HepG2 (cell line): ENCODE measurements at regions not wholly inside any gene's neighbourhood (a gene's known extent, or its start where the extent isn't known, plus 50 kb on each side); places are given as distances from the start of the nearest gene placed in this dataset.
A peak's percentile ranks its signal among the peaks of the same experiment; 100 is the strongest.

Experiments used
- CCDC6 ChIP-seq: sonication (generic); formaldehyde crosslinking; IDR thresholded peaks from 2 replicates; pipeline ENCODE4 v1.8.1; 2022; ENCODE audit warnings: mild to moderate bottlenecking, missing genetic modification reagents, moderate library complexity
- CENPT ChIP-seq: sonication (generic); formaldehyde crosslinking; IDR thresholded peaks from 2 replicates; pipeline ENCODE4 v1.8.0; 2022; ENCODE audit warnings: low read depth, mild to moderate bottlenecking, moderate library complexity, missing genetic modification reagents
- ELF1 ChIP-seq: sonication (generic); formaldehyde crosslinking; IDR thresholded peaks from 2 replicates; pipeline ENCODE4 v1.4.0; 2020; ENCODE audit warnings: missing genetic modification reagents
- FOXK1 ChIP-seq: sonication (generic); formaldehyde crosslinking; IDR thresholded peaks from 2 replicates; pipeline ENCODE4 v1.4.0; 2020; ENCODE audit warnings: low read depth, missing genetic modification reagents, borderline replicate concordance
- MXI1 ChIP-seq: IDR thresholded peaks from 3 replicates; pipeline ENCODE4 v1.6.1; 2012; ENCODE audit warnings: low read depth, low read length, inconsistent platforms, borderline replicate concordance
- NFATC3 ChIP-seq: sonication (generic); formaldehyde crosslinking; IDR thresholded peaks from 2 replicates; pipeline ENCODE4 v1.5.1; 2020; ENCODE audit warnings: mild to moderate bottlenecking, missing genetic modification reagents
- PLRG1 ChIP-seq: fragments of 450-650 bp; conservative IDR thresholded peaks from 2 replicates; pipeline ENCODE4 v1.6.1; 2016
- RFX5 ChIP-seq: IDR thresholded peaks from 2 replicates; pipeline ENCODE4 v1.6.1; 2011; ENCODE audit warnings: low read depth, low read length, improper control_type of control experiment
- RORA ChIP-seq: sonication (generic); formaldehyde crosslinking; IDR thresholded peaks from 2 replicates; pipeline ENCODE4 v1.5.0; 2020; ENCODE audit warnings: mild to moderate bottlenecking, missing genetic modification reagents, moderate library complexity
- RXRB ChIP-seq: IDR thresholded peaks from 2 replicates; pipeline ENCODE4 v1.6.1; 2016; ENCODE audit warnings: borderline replicate concordance, missing genetic modification reagents, missing compliant biosample characterization
- SALL1 ChIP-seq: sonication (generic); formaldehyde crosslinking; IDR thresholded peaks from 2 replicates; pipeline ENCODE4 v1.8.0; 2022; ENCODE audit warnings: mild to moderate bottlenecking, missing genetic modification reagents
- SMYD3 ChIP-seq: sonication (generic); formaldehyde crosslinking; IDR thresholded peaks from 2 replicates; pipeline ENCODE4 v1.8.1; 2023; ENCODE audit warnings: mild to moderate bottlenecking, missing genetic modification reagents
- SP5 ChIP-seq: IDR thresholded peaks from 2 replicates; pipeline ENCODE4 v1.6.1; 2016; ENCODE audit warnings: low read depth, borderline replicate concordance
- TBX2 ChIP-seq: sonication (generic); formaldehyde crosslinking; IDR thresholded peaks from 2 replicates; pipeline ENCODE4 v1.5.0; 2020; ENCODE audit warnings: missing genetic modification reagents, mild to moderate bottlenecking, borderline replicate concordance
- ZNF101 ChIP-seq: sonication (generic); formaldehyde crosslinking; IDR thresholded peaks from 2 replicates; pipeline ENCODE4 v1.4.0; 2020; ENCODE audit warnings: mild to moderate bottlenecking, low read depth, missing genetic modification reagents, borderline replicate concordance
- ZNF558 ChIP-seq: sonication (generic); formaldehyde crosslinking; IDR thresholded peaks from 2 replicates; pipeline ENCODE4 v1.9.0; 2022; ENCODE audit warnings: mild to moderate bottlenecking, missing genetic modification reagents, borderline replicate concordance
- ZNF619 ChIP-seq: sonication (generic); formaldehyde crosslinking; IDR thresholded peaks from 2 replicates; pipeline ENCODE4 v1.4.0; 2020; ENCODE audit warnings: mild to moderate bottlenecking, missing genetic modification reagents
- ZNF883 ChIP-seq: sonication (generic); formaldehyde crosslinking; IDR thresholded peaks from 2 replicates; pipeline ENCODE4 v1.5.1; 2020; ENCODE audit warnings: mild to moderate bottlenecking, missing genetic modification reagents; ENCODE audit errors: not compliant biosample characterization
- ZZZ3 ChIP-seq: sonication (generic); formaldehyde crosslinking; IDR thresholded peaks from 2 replicates; pipeline ENCODE4 v1.4.0; 2020; ENCODE audit warnings: missing genetic modification reagents, mild to moderate bottlenecking, borderline replicate concordance
- TF ChIP-seq, protein P1 (sequence below): sonication (generic); formaldehyde crosslinking; IDR thresholded peaks from 2 replicates; pipeline ENCODE4 v1.5.0; 2020; ENCODE audit warnings: mild to moderate bottlenecking, low read depth, missing genetic modification reagents, borderline replicate concordance
- TF ChIP-seq, protein P2 (sequence below): sonication (generic); formaldehyde crosslinking; IDR thresholded peaks from 2 replicates; pipeline ENCODE4 v1.8.0; 2023; ENCODE audit warnings: mild to moderate bottlenecking, missing genetic modification reagents
- TF ChIP-seq, protein P3 (sequence below): fragments of 450-650 bp; IDR thresholded peaks from 2 replicates; pipeline ENCODE4 v1.6.1; 2016
- TF ChIP-seq, protein P4 (sequence below): sonication (generic); formaldehyde crosslinking; IDR thresholded peaks from 2 replicates; pipeline ENCODE4 v1.8.0; 2022; ENCODE audit warnings: mild to moderate bottlenecking, missing genetic modification reagents
- TF ChIP-seq, protein P5 (sequence below): IDR thresholded peaks from 2 replicates; pipeline ENCODE4 v1.6.1; 2016; ENCODE audit warnings: control low read depth
- TF ChIP-seq, protein P6 (sequence below): IDR thresholded peaks from 2 replicates; pipeline ENCODE4 v1.6.1; 2016; ENCODE audit warnings: mild to moderate bottlenecking

DNA sequence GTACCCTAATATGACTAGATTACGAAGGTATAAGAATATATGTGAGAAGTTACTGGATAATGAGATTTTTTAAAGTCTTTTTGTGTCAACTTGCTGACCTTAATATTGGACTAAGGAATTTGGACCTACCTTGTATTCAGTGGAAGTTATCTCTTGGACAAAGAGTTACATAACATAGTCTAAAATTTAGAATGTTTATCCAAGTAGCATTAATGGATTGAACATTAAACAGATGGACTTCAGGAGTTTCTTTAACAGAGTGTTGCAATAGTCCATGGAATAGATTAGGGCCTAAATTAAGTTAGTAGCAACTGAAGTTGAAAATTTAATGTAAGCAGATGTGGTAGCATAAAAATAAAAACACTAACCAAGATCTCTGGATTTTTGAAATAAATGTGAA lies 266.4 kb downstream of the PYDC2 start (continued):
- TF ChIP-seq NFATC3 (CRISPR knock-in tag) (no peak), RXRB (CRISPR knock-in tag) (peak; percentile 36; the same call in 1 of the 2 replicates), ZNF558 (no peak), PLRG1 (no peak), RFX5 (no peak), MXI1 (no peak), ZNF883 (CRISPR knock-in tag) (no peak), ELF1 (no peak), FOXK1 (CRISPR knock-in tag) (no peak), SMYD3 (CRISPR knock-in tag) (no peak), CCDC6 (CRISPR knock-in tag) (no peak), CENPT (no peak), SALL1 (no peak), ZNF101 (CRISPR knock-in tag) (no peak), TBX2 (CRISPR knock-in tag) (no peak), ZZZ3 (CRISPR knock-in tag) (no peak), ZNF619 (CRISPR knock-in tag) (no peak), RORA (no peak), SP5 (CRISPR knock-in tag) (no peak)
- TF ChIP-seq, protein P1, sequence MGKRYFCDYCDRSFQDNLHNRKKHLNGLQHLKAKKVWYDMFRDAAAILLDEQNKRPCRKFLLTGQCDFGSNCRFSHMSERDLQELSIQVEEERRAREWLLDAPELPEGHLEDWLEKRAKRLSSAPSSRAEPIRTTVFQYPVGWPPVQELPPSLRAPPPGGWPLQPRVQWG, result no peak
- TF ChIP-seq, protein P2, sequence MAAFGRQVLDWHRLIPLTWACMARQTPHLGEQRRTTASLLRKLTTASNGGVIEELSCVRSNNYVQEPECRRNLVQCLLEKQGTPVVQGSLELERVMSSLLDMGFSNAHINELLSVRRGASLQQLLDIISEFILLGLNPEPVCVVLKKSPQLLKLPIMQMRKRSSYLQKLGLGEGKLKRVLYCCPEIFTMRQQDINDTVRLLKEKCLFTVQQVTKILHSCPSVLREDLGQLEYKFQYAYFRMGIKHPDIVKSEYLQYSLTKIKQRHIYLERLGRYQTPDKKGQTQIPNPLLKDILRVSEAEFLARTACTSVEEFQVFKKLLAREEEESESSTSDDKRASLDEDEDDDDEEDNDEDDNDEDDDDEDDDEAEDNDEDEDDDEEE, result no peak
- TF ChIP-seq, protein P3, sequence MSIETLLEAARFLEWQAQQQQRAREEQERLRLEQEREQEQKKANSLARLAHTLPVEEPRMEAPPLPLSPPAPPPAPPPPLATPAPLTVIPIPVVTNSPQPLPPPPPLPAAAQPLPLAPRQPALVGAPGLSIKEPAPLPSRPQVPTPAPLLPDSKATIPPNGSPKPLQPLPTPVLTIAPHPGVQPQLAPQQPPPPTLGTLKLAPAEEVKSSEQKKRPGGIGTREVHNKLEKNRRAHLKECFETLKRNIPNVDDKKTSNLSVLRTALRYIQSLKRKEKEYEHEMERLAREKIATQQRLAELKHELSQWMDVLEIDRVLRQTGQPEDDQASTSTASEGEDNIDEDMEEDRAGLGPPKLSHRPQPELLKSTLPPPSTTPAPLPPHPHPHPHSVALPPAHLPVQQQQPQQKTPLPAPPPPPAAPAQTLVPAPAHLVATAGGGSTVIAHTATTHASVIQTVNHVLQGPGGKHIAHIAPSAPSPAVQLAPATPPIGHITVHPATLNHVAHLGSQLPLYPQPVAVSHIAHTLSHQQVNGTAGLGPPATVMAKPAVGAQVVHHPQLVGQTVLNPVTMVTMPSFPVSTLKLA, result no peak
- TF ChIP-seq, protein P4, sequence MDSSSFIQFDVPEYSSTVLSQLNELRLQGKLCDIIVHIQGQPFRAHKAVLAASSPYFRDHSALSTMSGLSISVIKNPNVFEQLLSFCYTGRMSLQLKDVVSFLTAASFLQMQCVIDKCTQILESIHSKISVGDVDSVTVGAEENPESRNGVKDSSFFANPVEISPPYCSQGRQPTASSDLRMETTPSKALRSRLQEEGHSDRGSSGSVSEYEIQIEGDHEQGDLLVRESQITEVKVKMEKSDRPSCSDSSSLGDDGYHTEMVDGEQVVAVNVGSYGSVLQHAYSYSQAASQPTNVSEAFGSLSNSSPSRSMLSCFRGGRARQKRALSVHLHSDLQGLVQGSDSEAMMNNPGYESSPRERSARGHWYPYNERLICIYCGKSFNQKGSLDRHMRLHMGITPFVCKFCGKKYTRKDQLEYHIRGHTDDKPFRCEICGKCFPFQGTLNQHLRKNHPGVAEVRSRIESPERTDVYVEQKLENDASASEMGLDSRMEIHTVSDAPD (CRISPR knock-in tag), result no peak
- TF ChIP-seq, protein P5, sequence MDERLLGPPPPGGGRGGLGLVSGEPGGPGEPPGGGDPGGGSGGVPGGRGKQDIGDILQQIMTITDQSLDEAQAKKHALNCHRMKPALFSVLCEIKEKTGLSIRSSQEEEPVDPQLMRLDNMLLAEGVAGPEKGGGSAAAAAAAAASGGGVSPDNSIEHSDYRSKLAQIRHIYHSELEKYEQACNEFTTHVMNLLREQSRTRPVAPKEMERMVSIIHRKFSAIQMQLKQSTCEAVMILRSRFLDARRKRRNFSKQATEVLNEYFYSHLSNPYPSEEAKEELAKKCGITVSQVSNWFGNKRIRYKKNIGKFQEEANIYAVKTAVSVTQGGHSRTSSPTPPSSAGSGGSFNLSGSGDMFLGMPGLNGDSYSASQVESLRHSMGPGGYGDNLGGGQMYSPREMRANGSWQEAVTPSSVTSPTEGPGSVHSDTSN, result no peak
- TF ChIP-seq, protein P6, sequence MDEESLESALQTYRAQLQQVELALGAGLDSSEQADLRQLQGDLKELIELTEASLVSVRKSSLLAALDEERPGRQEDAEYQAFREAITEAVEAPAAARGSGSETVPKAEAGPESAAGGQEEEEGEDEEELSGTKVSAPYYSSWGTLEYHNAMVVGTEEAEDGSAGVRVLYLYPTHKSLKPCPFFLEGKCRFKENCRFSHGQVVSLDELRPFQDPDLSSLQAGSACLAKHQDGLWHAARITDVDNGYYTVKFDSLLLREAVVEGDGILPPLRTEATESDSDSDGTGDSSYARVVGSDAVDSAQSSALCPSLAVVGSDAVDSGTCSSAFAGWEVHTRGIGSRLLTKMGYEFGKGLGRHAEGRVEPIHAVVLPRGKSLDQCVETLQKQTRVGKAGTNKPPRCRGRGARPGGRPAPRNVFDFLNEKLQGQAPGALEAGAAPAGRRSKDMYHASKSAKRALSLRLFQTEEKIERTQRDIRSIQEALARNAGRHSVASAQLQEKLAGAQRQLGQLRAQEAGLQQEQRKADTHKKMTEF (CRISPR knock-in tag), result peak; percentile 48; the same call in 1 of the 2 replicates
